ENCODE measurements at regions not wholly inside any gene's neighbourhood (a gene's known extent, or its start where the extent isn't known, plus 50 kb on each side); places are given as distances from the start of the nearest gene placed in this dataset.

DNA sequence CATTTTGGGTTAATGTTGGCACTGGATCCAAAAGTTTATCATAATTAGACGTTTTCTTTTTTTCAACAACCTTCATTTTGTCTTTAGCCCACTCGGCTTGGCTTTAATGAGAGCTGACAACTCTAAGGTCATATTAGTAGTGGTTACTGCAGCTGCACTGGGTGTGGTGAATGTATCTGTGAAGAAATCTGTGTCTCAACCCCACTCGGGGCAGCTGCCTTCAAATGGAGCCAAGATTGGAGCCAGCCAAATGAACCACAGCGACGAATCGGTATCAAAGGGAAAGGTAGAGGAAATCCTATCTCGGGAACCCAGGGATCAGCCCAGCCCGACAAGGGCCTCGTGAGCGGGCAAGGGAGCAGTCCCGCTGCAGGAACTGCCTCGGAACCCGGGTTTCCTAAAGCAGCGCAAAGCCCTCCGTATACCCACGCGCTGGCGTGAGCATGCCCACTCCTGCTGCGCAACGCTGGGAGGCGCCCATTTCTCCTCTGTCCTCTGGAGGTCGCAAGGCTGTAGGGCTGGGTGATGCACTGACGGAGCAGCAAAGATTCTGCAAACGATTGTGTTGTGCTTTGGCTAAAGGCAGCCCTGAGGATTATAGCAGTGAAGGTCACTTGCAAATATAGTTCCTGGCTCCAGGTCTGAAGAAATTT is 98.7 kb upstream of the MBL2 start:
- Histone ChIP-seq H3K4me1 (no peaks in the 10 kb centered on the region), H3K36me3 (no peaks in the 10 kb centered on the region), H3K27me3 (no peaks in the 10 kb centered on the region), H3K9me3 (no peaks in the 10 kb centered on the region), H3K4me3 (no peak overlapping the region), H3K27ac (no peak overlapping the region)
- no peak for DNase-seq
- intact Hi-C loops (cut with DNase I; ENCODE audit: low total_unique reads) = no loop called here
- TF ChIP-seq, protein P1, sequence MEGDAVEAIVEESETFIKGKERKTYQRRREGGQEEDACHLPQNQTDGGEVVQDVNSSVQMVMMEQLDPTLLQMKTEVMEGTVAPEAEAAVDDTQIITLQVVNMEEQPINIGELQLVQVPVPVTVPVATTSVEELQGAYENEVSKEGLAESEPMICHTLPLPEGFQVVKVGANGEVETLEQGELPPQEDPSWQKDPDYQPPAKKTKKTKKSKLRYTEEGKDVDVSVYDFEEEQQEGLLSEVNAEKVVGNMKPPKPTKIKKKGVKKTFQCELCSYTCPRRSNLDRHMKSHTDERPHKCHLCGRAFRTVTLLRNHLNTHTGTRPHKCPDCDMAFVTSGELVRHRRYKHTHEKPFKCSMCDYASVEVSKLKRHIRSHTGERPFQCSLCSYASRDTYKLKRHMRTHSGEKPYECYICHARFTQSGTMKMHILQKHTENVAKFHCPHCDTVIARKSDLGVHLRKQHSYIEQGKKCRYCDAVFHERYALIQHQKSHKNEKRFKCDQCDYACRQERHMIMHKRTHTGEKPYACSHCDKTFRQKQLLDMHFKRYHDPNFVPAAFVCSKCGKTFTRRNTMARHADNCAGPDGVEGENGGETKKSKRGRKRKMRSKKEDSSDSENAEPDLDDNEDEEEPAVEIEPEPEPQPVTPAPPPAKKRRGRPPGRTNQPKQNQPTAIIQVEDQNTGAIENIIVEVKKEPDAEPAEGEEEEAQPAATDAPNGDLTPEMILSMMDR (IDR thresholded peaks at IDR 0.05) = no peak
- TF ChIP-seq POLR2A (IDR thresholded peaks at IDR 0.05) = no peak

GRCh38 chr10:52870562-52870961 is 98.0 kb upstream of the MBL2 start:
- intact Hi-C loops (cut with DNase I; ENCODE audit: low total_unique reads) = no loop called here
- Histone ChIP-seq H3K9me3 (no peaks in the 10 kb centered on the region), H3K4me3 (no peak overlapping the region), H3K27ac (no peak overlapping the region), H3K27me3 (no peaks in the 10 kb centered on the region), H3K4me1 (no peaks in the 10 kb centered on the region), H3K36me3 (no peaks in the 10 kb centered on the region)
- DNase-seq = no peak
- TF ChIP-seq, protein P1 (IDR thresholded peaks at IDR 0.05) = no peak
- TF ChIP-seq POLR2A (IDR thresholded peaks at IDR 0.05) = no peak

GRCh38 chr10:52869864-52870263 is 97.3 kb upstream of the MBL2 start:
- no peak overlapping the region for H3K4me3 ChIP-seq
- no peaks in the 10 kb centered on the region for H3K27me3 ChIP-seq
- H3K36me3 ChIP-seq = no peaks in the 10 kb centered on the region
- H3K9me3 ChIP-seq = no peaks in the 10 kb centered on the region
- no peak for TF ChIP-seq POLR2A (IDR thresholded peaks at IDR 0.05)
- TF ChIP-seq, protein P1 (IDR thresholded peaks at IDR 0.05) = no peak
- H3K4me1 ChIP-seq = no peaks in the 10 kb centered on the region
- DNase-seq = no peak
- intact Hi-C loops (cut with DNase I; ENCODE audit: low total_unique reads) = no loop called here
- no peak overlapping the region for H3K27ac ChIP-seq

GRCh38 chr10:52865213-52865612 is 92.6 kb upstream of the MBL2 start:
- Histone ChIP-seq H3K9me3 (no peaks in the 10 kb centered on the region), H3K4me3 (no peak overlapping the region), H3K4me1 (no peaks in the 10 kb centered on the region), H3K27ac (no peak overlapping the region), H3K36me3 (no peaks in the 10 kb centered on the region), H3K27me3 (no peaks in the 10 kb centered on the region)
- DNase-seq = no peak
- no peak for TF ChIP-seq POLR2A (IDR thresholded peaks at IDR 0.05)
- TF ChIP-seq, protein P1 (IDR thresholded peaks at IDR 0.05) = no peak
- intact Hi-C loops (cut with DNase I; ENCODE audit: low total_unique reads) = no loop called here

GRCh38 chr10:52864201-52865106 is 91.9 kb upstream of the MBL2 start:
- H3K27ac ChIP-seq = no peak overlapping the region
- H3K4me3 ChIP-seq = no peak overlapping the region
- no peak for DNase-seq
- no peaks in the 10 kb centered on the region for H3K4me1 ChIP-seq
- no peaks in the 10 kb centered on the region for H3K27me3 ChIP-seq
- H3K9me3 ChIP-seq = no peaks in the 10 kb centered on the region
- no peaks in the 10 kb centered on the region for H3K36me3 ChIP-seq
- intact Hi-C loops (cut with DNase I; ENCODE audit: low total_unique reads) = no loop called here
- TF ChIP-seq, protein P1 (IDR thresholded peaks at IDR 0.05) = no peak
- TF ChIP-seq POLR2A (IDR thresholded peaks at IDR 0.05) = no peak
